ENCODE measurements at regions not wholly inside any gene's neighbourhood (a gene's known extent, or its start where the extent isn't known, plus 50 kb on each side); places are given as distances from the start of the nearest gene placed in this dataset.

DNA sequence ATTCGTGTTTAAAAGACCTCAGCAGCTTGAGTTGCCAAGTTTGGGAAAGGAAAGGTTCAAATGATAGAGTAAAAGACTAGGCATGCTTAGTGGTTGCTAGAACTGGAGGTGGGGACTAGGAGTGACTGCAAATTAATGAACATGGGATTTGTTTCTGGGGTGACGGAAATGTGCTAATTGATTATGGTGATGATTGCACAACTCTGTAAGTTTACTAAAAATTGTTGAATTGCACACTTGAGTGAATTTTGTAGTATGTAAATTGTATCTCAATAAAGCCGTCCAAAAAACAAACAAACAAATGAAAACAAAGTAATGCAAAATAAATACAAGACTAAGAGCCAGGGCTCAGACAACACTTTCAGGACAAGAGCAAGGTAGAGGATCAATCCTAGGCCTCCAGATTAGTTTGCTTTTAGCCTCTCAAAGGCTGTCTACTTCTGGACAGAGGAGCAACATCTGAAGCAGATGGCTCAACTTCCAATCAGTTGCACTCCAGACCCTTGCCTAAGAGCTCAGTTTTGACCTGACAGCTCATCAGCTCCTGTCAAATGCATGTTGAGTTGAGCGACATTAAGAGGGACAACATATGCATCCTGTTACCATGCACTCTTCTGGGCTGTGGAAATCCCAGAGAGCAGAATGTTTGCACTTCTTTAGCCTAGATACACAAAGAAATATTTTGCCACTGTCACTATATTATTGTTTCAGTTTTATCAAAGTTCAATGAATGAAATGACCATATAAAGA, 111.2 kb upstream of the ASIC2 start:
- DNase-seq (no peak), ATAC-seq (no peak)

- ATAC-seq (no peak), DNase-seq (no peak)
These were observed 123.0 kb upstream of the ASIC2 start for GRCh38 chr17:33416131-33416530.

GRCh38 chr17:33421933-33422332, 128.8 kb upstream of the ASIC2 start:
- no peak for ATAC-seq
- DNase-seq = no peak

- DNase-seq = no peak
These were observed 140.5 kb upstream of the ASIC2 start for GRCh38 chr17:33433581-33433980.

DNA sequence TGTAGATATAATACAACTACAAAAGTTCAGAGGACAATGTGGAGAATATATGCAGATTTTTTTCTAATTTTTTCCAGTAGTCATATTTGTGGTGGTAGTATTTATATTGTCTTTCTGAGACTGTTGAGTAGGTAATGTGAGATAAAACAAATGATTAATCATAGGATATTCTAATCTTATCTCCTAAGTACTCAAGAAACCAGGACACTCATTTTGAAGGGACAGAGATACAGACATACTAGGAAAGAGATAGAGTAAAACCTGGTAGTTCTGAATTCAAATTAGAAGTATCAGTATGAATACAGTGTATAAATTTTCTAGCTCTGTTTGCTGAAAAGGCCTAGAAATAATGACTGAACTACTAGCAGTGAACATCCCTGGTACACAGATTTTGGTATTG, 141.7 kb upstream of the ASIC2 start:
- ATAC-seq (no peak), DNase-seq (no peak)

More at GRCh38 chr17:33433581-33433980, 140.5 kb upstream of the ASIC2 start:
- ATAC-seq = no peak

DNA sequence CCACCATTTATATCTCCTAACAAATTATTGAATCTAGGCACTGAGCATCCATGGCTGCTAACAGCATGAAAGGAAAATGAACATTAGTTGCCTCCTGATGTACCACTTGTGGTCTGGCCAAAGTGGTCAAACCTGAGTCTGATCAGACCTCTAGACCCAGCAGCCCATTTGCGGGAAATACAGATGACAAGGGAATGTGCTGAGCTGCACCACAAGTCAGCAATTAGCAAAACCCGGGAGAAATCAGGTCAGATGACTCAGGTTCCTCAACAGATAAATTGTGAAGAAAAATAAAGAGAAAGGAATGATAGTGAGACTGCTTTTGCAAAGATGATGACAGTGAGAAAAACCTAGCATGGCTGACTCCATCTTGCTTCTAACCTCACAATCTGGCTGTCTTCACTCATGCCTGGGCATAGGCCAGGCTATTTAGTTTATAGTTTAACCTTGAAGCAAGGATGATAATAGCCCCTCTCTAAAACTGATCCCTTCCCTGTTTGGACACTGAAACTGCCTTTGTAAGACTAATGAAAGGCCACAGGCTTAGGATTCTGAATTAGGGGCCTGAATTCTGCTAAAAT, 142.7 kb upstream of the ASIC2 start:
- ATAC-seq (no peak), DNase-seq (no peak)

- ATAC-seq (no peak), DNase-seq (no peak)
These were observed 143.2 kb upstream of the ASIC2 start for GRCh38 chr17:33436321-33436720.

GRCh38 chr17:33438139-33438538, 145.0 kb upstream of the ASIC2 start:
- DNase-seq = no peak
- ATAC-seq = no peak

GRCh38 chr17:33438578-33438977, 145.5 kb upstream of the ASIC2 start:
- DNase-seq (no peak), ATAC-seq (no peak)

- ATAC-seq (no peak), DNase-seq (no peak)
These were observed 149.2 kb upstream of the ASIC2 start for GRCh38 chr17:33442320-33442719.

DNA sequence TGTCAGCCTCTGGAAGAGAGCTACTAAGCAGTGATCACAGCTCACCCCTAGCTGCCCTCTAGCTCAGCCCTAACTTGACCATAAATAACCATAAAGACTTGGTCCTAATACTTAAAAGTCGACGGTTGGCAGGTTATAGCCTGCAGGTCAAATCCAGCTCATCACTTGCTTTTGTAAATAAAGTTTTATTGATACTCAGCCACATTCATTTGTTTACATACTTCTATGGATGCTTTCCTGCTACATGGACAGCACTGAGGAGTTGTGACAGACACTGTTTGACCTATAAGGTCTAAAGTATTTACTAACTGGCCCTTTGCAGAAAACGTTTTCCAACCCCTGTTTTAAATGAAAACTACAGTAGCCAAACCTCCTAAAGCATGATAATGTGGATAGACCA, 151.6 kb upstream of the ASIC2 start:
- DNase-seq (no peak), ATAC-seq (no peak)

DNA sequence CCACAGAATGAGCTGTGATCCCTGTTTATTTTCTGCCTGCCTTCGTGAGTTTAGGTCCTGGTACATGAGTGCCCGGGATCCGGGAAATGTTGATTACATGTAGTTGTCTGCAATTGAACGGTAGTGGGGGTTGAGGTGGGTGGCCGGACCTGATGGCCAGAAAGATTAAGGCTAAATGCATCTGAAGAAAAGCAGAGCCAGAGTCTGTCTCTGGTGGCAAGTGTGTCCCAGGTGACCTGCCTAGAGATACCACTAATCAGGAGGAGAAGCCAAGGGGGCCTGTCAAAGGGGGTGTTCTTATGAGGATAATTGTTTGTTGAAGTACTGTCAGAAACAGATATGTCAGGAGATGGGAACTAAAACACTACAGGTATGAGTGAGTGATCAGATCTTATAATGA, 154.0 kb upstream of the ASIC2 start:
- ATAC-seq (no peak), DNase-seq (no peak)

GRCh38 chr17:33451221-33451620, 158.1 kb upstream of the ASIC2 start:
- no peak for DNase-seq
- ATAC-seq = no peak

DNA sequence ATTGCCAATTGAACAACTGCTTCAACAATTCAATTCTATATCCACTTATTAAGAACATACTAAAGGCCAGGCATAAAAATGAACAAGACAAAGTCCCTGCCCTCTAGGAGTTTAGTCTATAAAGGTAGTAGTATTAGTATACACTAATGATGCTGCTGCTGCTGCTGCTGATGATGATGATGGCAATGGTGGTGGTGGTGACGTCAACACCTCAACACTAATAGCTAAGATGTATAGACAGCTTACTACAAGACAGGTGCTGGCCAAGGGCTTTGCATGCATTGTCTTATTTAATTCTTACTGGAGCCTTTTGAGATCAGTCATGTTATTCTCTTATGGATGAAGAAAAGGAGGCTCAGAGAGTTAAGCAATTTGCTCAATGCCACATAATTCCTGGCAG, 164.4 kb upstream of the ASIC2 start:
- no peak for ATAC-seq
- DNase-seq = no peak

DNA sequence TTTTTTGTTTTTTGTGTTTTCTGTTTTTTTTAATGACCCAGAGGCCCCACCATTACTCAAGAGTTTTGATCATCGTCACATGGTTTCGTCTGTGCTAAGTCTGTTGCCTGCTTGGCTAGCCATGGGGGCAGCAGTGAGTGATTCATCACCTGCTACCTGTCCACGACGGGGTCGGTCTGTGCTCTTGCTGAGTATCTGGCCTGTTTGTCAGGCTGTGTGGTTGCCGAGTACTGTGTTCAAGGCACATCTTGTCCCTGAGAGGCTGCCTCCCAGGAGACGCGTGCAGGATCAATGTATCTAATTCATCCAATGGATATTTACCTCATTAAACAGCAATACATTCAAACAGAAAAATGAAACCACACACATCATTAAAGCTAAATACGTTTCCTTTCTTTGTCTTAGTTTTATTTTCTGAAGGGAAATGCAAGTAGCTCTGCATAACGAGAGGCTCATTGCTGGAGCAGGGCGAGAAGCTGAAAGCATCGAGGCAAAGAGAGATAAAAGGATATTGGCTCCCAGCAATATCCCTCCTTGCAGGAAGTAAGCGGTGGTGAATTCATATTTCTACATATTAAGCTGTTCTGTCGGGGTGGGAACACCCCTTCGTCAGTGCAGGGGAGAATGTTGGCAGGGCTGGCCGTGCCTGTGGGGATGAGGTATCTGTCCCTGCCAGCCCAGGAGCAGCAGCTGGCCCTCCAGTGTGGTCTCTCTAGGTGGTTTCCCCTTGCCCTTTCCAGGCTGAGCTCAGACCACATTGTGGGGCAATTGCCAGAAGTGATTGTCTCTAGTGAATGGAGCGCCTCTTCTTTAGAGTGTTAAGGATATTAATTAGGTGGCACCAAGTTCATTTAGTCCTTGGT, 166.2 kb upstream of the ASIC2 start:
- DNase-seq = no peak
- ATAC-seq = no peak

- ATAC-seq (no peak), DNase-seq (no peak)
These were observed 167.8 kb upstream of the ASIC2 start for GRCh38 chr17:33460781-33461450.

DNA sequence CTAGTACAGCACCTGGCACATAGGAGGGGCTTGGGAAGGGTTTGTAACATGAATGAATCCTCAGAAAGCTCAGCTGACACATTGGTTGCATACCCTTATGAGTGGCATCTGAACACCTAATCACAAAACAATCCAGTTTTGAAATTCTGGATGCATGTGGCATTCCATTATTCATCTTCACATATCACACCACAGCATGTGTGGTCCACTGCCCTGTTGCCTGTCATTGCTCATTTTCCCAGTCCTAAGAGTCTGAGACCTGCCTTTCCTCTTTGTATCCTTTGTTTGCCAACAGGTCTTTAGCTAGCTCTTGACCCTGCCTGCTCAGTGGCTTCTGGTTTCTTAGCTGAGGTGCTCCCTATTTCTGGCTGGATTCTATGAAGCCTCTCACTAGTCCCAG, 170.8 kb upstream of the ASIC2 start:
- DNase-seq (no peak), ATAC-seq (no peak)

- DNase-seq (no peak), ATAC-seq (no peak)
These were observed 171.7 kb upstream of the ASIC2 start for GRCh38 chr17:33464669-33465280.

GRCh38 chr17:33469421-33469820, 176.3 kb upstream of the ASIC2 start:
- DNase-seq = no peak
- ATAC-seq = no peak

DNA sequence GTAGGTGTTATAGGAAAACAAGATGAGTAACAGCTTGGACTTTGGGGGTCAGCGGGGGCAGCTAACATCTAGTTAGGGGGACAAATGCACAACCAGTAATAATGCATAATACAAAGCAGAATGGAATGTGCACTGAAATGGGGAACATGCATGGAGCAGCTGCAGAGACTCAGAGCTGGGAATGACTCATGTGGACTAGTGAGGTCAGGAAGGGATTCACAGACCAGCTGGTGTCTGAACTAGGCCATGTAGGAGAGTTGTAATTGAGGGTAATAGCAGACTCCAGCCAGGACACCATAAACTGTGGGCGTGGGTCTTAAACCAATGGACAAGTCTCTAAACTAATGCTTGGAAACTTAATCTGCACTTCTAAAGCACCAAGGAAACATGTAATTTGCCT, 176.8 kb upstream of the ASIC2 start:
- no peak for DNase-seq
- no peak for ATAC-seq

DNA sequence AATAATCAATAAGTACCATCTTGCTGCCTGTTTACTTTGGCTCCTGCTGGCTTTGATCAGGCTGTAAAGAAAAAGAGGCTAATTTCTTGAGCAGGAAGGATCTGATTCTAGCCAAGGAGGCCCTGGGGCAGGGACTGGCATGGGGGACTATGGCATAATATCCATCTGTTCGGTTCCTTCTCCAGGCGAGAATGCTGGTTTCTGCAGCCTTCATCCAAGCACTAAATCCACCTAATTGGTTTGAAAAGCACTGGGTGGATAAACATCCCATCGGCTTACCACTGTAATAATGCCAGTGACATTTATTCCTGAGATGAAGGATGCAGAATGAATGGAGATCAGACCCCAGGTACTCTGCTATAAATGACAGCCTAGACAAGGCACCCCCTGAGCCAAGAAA, 180.0 kb upstream of the ASIC2 start:
- no peak for ATAC-seq
- DNase-seq = no peak

GRCh38 chr17:33474789-33475188, 181.7 kb upstream of the ASIC2 start:
- no peak for ATAC-seq

More at GRCh38 chr17:33474789-33475188, 181.7 kb upstream of the ASIC2 start:
- DNase-seq = no peak

All from stimulated activated naive CD8-positive, alpha-beta T cell treated with anti-CD3 and anti-CD28 coated beads, Interleukin-15, Interleukin-2, amounts not matched to agents 100 U/mL and 50 U/mL, for 24 hours (primary cell).